ENCODE measurements at regions not wholly inside any gene's neighbourhood (a gene's known extent, or its start where the extent isn't known, plus 50 kb on each side); places are given as distances from the start of the nearest gene placed in this dataset.

GRCh38 chr5:21680641-21681040, 1172.5 kb downstream of the CDH12 start:
- intact Hi-C loops (cut with micrococcal nuclease; ENCODE audit: unreplicated experiment): no loop called here
- no peaks in the 10 kb centered on the region for H3K27me3 ChIP-seq (ENCODE audit: control insufficient read depth in 1 of 2, insufficient read depth in 2 of 2, low read length in 2 of 2)
- no peaks in the 10 kb centered on the region for H3K79me2 ChIP-seq (ENCODE audit: insufficient read depth, low read length)
- H3K9me3 ChIP-seq (ENCODE audit: low read length): no peaks in the 10 kb centered on the region
- in situ Hi-C loops (cut with HindIII; ENCODE audit: extremely low pct_ligation_motif_present, low pct_unique_long_range_greater_than_20kb): no loop called here
- H4K20me1 ChIP-seq (ENCODE audit: insufficient read depth, low read length): no peaks in the 10 kb centered on the region
- no peak overlapping the region for H3K4me2 ChIP-seq (ENCODE audit: low read depth, low read length)
- TF ChIP-seq SIN3A (IDR thresholded peaks at IDR 0.05; ENCODE audit: borderline replicate concordance, low read depth, low read length): no peak
- TF ChIP-seq ZNF678 (CRISPR knock-in tag; IDR thresholded peaks at IDR 0.05): no peak
- TF ChIP-seq POLR2A (IDR thresholded peaks at IDR 0.05; ENCODE audit: insufficient read depth in 1 of 2, low read depth in 2 of 2, low read length in 2 of 2): no peak
- TF ChIP-seq NFE2 (CRISPR knock-in tag; IDR thresholded peaks at IDR 0.05): no peak
- TF ChIP-seq HOXA3 (CRISPR knock-in tag; IDR thresholded peaks at IDR 0.05): no peak
- TF ChIP-seq, protein P1, sequence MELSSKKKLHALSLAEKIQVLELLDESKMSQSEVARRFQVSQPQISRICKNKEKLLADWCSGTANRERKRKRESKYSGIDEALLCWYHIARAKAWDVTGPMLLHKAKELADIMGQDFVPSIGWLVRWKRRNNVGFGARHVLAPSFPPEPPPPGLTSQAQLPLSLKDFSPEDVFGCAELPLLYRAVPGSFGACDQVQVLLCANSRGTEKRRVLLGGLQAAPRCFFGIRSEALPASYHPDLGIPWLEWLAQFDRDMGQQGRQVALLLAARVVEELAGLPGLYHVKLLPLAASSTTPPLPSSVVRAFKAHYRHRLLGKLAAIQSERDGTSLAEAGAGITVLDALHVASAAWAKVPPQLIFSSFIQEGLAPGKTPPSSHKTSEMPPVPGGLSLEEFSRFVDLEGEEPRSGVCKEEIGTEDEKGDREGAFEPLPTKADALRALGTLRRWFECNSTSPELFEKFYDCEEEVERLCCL (CRISPR knock-in tag; IDR thresholded peaks at IDR 0.05; ENCODE audit: borderline replicate concordance): no peak
- no peak overlapping the region for H3K4me3 ChIP-seq (replicated peaks in 1 of 3; ENCODE audit: insufficient read depth in 1 of 3, low read depth in 2 of 3, low read length in 3 of 3)
- ATAC-seq: no peak
- no peaks in the 10 kb centered on the region for H3K36me3 ChIP-seq (replicated peaks in 1 of 2; ENCODE audit: control insufficient read depth in 1 of 2, insufficient read depth in 2 of 2, low read length in 2 of 2)
- ChIA-PET CTCF (ENCODE audit: low intra/inter-chr PET ratio, low total read pairs) (no interaction called here), POLR2A (no interaction called here)
- no TSS peak for BruUV-seq (replicated peaks)
- H3K27ac ChIP-seq (ENCODE audit: extremely low read length, insufficient read depth, low read length): no peak overlapping the region
- DNase-seq (ENCODE audit: low spot score): no peak
- FAIRE-seq: no peak
- 46% methylated on average over 2 of the region's 2 CpGs for WGBS (ENCODE audit: low lambda C conversion rate)
- H2AFZ ChIP-seq (ENCODE audit: low read length): no peak overlapping the region
- no peak overlapping the region for H3K9ac ChIP-seq (ENCODE audit: insufficient read depth, low read depth, low read length)
- H3K4me1 ChIP-seq (ENCODE audit: insufficient read depth, low read length): no peaks in the 10 kb centered on the region

- no peak for FAIRE-seq
Measured at GRCh38 chr5:21680196-21680595, 1172.9 kb downstream of the CDH12 start.

More at GRCh38 chr5:21680196-21680595, 1172.9 kb downstream of the CDH12 start:
- TF ChIP-seq RBFOX2 (IDR thresholded peaks at IDR 0.05; ENCODE audit: low read depth, low read length) (no peak), FOXK2 (IDR thresholded peaks at IDR 0.05) (no peak), MBD4 (IDR thresholded peaks at IDR 0.05; ENCODE audit: borderline replicate concordance, low read length) (no peak), ZNF441 (CRISPR knock-in tag; IDR thresholded peaks at IDR 0.05; ENCODE audit: borderline replicate concordance) (no peak), SATB2 (CRISPR knock-in tag; IDR thresholded peaks at IDR 0.05) (no peak)
- TF ChIP-seq, protein P2, sequence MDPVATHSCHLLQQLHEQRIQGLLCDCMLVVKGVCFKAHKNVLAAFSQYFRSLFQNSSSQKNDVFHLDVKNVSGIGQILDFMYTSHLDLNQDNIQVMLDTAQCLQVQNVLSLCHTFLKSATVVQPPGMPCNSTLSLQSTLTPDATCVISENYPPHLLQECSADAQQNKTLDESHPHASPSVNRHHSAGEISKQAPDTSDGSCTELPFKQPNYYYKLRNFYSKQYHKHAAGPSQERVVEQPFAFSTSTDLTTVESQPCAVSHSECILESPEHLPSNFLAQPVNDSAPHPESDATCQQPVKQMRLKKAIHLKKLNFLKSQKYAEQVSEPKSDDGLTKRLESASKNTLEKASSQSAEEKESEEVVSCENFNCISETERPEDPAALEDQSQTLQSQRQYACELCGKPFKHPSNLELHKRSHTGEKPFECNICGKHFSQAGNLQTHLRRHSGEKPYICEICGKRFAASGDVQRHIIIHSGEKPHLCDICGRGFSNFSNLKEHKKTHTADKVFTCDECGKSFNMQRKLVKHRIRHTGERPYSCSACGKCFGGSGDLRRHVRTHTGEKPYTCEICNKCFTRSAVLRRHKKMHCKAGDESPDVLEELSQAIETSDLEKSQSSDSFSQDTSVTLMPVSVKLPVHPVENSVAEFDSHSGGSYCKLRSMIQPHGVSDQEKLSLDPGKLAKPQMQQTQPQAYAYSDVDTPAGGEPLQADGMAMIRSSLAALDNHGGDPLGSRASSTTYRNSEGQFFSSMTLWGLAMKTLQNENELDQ (CRISPR knock-in tag; IDR thresholded peaks at IDR 0.05; ENCODE audit: borderline replicate concordance): no peak
- Histone ChIP-seq H3K27ac (ENCODE audit: extremely low read length, insufficient read depth, low read length) (no peak overlapping the region), H3K4me3 (replicated peaks in 1 of 3; ENCODE audit: insufficient read depth in 1 of 3, low read depth in 2 of 3, low read length in 3 of 3) (no peak overlapping the region), H3K36me3 (replicated peaks in 1 of 2; ENCODE audit: control insufficient read depth in 1 of 2, insufficient read depth in 2 of 2, low read length in 2 of 2) (no peaks in the 10 kb centered on the region), H3K9ac (ENCODE audit: insufficient read depth, low read depth, low read length) (no peak overlapping the region), H3K79me2 (ENCODE audit: insufficient read depth, low read length) (no peaks in the 10 kb centered on the region), H3K4me2 (ENCODE audit: low read depth, low read length) (no peak overlapping the region), H3K9me3 (ENCODE audit: low read length) (no peaks in the 10 kb centered on the region), H2AFZ (ENCODE audit: low read length) (no peak overlapping the region), H3K27me3 (ENCODE audit: control insufficient read depth in 1 of 2, insufficient read depth in 2 of 2, low read length in 2 of 2) (no peaks in the 10 kb centered on the region), H4K20me1 (ENCODE audit: insufficient read depth, low read length) (no peaks in the 10 kb centered on the region), H3K4me1 (ENCODE audit: insufficient read depth, low read length) (no peaks in the 10 kb centered on the region)
- in situ Hi-C loops (cut with HindIII; ENCODE audit: extremely low pct_ligation_motif_present, low pct_unique_long_range_greater_than_20kb): no loop called here
- DNase-seq (ENCODE audit: low spot score): no peak
- ChIA-PET POLR2A (no interaction called here), CTCF (ENCODE audit: low intra/inter-chr PET ratio, low total read pairs) (no interaction called here)
- BruUV-seq (replicated peaks): no TSS peak
- intact Hi-C loops (cut with micrococcal nuclease; ENCODE audit: unreplicated experiment): no loop called here
- no peak for ATAC-seq
